ENCODE measurements at regions not wholly inside any gene's neighbourhood (a gene's known extent, or its start where the extent isn't known, plus 50 kb on each side); places are given as distances from the start of the nearest gene placed in this dataset.
"Not testable (repeated sequence)": the region's sequence is repeated elsewhere in the genome, so short reads cannot be mapped to it uniquely, and the experiment has no call there.

GRCh38 chr19:27734496-27735220 lies 1478.3 kb downstream of the UQCRFS1 start:
- no peak for DNase-seq (ENCODE audit: low read depth in 4 of 4, low spot score in 3 of 4)

DNA sequence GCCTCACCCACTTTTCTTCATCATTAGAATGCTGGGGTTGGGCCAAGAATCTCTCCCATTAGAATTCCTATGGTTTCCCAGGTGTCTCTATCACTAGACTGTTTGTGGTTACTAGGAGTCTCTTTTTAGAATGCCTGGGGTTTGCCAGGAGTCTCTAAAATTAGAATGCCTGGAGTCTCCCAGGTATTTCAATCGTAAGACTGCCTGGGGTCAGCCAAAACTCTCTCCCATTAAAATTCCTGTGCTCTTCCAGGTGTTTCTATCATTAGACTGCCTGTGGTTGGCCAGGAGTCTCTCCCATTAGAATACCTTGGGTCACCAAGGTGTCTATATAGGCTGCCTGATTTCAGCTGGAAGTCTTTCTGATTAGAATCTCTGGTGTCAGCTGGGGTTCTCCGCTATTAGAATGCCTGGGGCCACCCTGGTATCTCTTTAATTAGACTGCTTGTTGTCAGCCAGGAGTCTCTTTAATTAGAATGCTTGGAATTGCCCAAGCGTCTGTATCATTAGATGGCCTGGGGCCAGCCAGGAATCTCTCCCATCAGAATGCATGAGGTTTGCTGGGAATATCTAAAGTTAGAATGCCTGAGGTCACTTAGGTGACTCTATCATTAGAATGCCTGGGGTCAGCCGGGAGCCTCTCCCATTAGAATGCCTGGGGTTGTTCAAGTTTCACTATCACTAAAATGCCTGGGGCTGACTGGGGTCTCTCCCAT lies 1479.2 kb downstream of the UQCRFS1 start:
- no peak for DNase-seq (ENCODE audit: low read depth in 4 of 4, low spot score in 3 of 4)

GRCh38 chr19:27729332-27729731 lies 1483.6 kb downstream of the UQCRFS1 start:
- DNase-seq (ENCODE audit: low read depth in 4 of 4, low spot score in 3 of 4) = no peak

DNA sequence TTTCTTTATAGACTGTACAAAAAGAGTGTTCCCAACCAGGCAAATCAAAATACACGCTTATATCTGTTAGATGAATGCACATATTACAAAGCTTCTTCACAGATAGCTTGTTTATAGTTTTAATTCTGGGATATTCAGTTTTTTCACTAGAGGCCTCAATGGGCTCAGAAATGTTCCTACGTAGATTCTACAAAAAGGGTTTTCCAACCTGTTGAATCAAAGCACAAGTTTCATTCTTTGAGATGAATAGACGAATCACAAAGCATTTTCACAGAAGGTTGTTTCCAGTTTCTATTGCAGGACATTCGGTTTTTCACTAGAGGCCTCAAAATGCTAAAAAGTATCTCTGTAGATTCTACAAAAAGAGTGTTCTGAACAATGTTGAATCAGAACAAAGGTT lies 1490.3 kb downstream of the UQCRFS1 start:
- no peak for DNase-seq (ENCODE audit: low read depth in 4 of 4, low spot score in 3 of 4)

GRCh38 chr19:27720155-27720554 lies 1492.8 kb downstream of the UQCRFS1 start:
- DNase-seq (ENCODE audit: low read depth in 4 of 4, low spot score in 3 of 4) = no peak

GRCh38 chr19:27719034-27719433 lies 1493.9 kb downstream of the UQCRFS1 start:
- no peak for DNase-seq (ENCODE audit: low read depth in 4 of 4, low spot score in 3 of 4)

GRCh38 chr19:27718234-27718633 lies 1494.7 kb downstream of the UQCRFS1 start:
- no peak for DNase-seq (ENCODE audit: low read depth in 4 of 4, low spot score in 3 of 4)

DNA sequence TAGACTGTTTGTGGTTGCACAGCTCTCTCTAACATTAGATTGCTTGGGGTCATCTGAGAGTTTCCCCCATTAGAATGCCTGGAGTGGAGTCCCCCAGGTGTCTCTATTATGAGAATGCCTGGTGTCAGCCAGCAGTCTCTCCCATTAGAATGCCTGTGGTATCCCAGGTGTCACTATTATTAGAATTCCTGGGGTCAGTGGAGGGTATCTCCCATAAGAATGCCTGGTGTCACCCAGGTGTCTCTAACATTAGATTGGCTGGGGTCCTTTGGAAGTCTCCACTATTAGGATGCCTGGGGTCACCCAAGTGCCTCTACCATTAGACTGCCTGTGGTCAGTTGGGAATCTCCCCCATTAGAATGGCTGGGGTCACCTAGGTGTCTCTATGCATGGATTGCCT lies 1495.1 kb downstream of the UQCRFS1 start:
- no peak for DNase-seq (ENCODE audit: low read depth in 4 of 4, low spot score in 3 of 4)

DNA sequence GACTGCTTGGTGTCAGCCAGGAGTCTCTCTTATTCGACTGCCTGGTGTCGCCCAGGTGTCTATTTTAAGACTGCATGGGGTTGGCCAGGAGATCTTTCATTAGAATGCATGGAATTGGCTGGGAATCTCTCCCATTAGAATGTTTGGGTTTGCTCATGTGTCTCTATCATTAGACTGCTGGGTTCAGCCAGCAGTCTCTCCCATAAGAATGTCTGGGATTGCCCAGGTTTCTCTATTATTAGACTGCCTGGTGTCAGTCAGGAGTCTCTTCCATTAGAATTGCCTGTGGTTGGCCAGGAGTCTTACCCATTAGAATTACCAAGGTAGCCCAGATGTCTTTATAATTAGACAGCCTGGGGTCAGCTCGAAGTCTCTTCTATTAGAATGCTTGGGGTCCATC lies 1496.0 kb downstream of the UQCRFS1 start:
- no peak for DNase-seq (ENCODE audit: low read depth in 4 of 4, low spot score in 3 of 4)

- DNase-seq (ENCODE audit: low read depth in 4 of 4, low spot score in 3 of 4) = no peak
These were observed 1498.1 kb downstream of the UQCRFS1 start for GRCh38 chr19:27714857-27715256.

DNA sequence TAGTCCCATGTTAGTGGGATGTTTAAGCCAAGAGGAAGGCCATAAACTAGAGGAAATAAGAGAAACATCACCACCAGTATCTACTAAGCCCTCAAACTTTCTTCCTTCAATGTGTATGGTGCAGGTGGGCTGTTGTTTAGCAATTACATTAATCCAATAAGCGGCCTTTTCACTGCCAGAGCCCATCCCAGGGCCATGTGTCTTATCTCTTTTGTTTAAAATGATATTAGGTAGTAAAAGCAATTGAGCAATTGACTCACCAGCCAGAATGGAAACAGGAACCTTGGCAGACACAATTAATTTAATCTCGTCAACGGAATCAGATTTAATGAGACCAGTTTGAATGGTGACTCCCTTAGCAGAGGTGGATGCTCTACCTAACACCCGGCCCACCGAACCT lies 1503.5 kb downstream of the UQCRFS1 start:
- DNase-seq (ENCODE audit: low read depth in 4 of 4, low spot score in 3 of 4) = no peak

GRCh38 chr19:27708986-27709385 lies 1504.0 kb downstream of the UQCRFS1 start:
- DNase-seq (ENCODE audit: low read depth in 4 of 4, low spot score in 3 of 4) = not testable (repeated sequence)

DNA sequence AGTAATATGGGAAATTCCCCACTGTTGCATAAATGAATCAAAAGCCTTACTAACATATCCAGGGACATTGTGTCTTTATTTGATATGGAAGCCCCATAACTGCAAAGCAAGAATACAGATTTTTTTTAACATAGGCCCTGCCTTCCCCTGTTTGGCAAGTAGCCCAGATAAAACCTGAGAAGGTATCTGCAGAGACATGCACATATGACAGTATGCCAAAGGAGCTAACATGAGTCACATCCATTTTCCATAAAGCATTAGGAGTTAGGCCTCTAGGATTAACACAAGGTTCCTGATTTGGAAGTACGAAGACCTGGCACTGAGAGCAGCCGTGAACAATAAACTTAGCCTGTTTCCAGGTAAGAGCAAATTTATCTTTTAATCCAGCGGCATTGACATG lies 1505.9 kb downstream of the UQCRFS1 start:
- DNase-seq (ENCODE audit: low read depth in 4 of 4, low spot score in 3 of 4) = not testable (repeated sequence)

DNA sequence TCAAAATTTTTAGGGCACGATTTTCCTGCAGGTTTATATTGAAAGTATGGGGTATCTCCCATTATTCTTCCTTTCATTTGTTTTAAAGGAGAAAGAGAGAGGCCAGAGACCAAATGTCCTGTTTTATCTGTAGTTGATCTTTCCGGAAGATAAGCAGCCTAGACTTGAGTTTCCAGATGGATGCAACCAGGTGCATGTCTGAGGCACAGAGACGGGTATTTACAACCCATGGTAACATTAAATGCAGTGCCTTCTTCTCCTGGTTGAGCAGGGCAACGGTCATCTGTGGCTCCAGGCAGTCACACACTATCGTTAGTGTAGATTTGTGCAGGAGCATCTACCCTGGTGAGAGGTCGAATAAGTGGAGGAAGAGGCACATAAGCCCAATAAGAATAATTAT lies 1507.1 kb downstream of the UQCRFS1 start:
- no peak for DNase-seq (ENCODE audit: low read depth in 4 of 4, low spot score in 3 of 4)

GRCh38 chr19:27694361-27695055 lies 1518.4 kb downstream of the UQCRFS1 start:
- DNase-seq (ENCODE audit: low read depth in 4 of 4, low spot score in 3 of 4) = no peak

GRCh38 chr19:27691991-27692390 lies 1521.0 kb downstream of the UQCRFS1 start:
- DNase-seq (ENCODE audit: low read depth in 4 of 4, low spot score in 3 of 4) = no peak

DNA sequence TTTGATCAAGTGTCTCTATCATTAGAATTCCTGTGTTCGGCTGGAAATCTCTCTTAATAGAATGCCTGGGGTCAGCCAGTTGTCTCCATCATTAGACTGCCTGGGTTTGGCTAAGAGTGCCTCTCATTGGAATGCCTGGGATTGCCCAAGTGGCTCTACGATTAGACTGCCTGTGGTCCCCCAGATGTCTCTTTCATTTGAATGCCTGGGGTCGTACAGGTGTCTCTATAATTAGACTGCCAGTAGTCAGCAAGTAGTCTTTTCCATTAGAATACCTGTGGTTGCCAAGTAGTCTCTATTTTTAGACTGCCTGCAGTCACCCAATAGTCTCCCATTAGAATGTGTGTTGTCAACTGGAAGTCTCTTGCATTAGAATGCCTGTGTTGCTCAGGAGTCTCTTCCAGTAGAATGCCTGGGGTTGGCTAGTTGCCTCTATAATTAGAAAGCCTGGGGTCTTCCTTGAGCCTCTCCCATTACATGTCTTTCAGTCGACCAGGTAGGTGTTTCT lies 1523.2 kb downstream of the UQCRFS1 start:
- no peak for DNase-seq (ENCODE audit: low read depth in 4 of 4, low spot score in 3 of 4)

- no peak for DNase-seq (ENCODE audit: low read depth in 4 of 4, low spot score in 3 of 4)
These were observed 1528.7 kb downstream of the UQCRFS1 start for GRCh38 chr19:27684293-27684692.

DNA sequence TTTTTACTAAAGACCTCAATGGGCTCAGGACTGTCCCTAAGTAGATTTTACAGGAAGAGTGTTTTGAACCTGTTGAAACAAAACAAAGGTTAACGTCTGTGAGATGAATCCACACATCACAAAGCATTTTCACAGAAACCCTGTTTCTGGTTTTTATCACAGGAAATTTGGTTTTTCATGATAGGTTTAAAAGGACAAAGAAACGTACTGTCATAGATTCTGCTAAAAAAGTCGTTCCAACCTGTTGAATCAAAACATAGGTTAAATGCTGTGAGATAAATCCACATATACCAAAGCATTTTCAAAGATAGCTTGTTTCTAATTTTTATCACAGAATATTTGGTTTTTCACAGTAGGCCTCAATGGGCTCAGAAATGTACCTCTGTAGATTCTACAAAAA lies 1531.0 kb downstream of the UQCRFS1 start:
- DNase-seq (ENCODE audit: low read depth in 4 of 4, low spot score in 3 of 4) = no peak

DNA sequence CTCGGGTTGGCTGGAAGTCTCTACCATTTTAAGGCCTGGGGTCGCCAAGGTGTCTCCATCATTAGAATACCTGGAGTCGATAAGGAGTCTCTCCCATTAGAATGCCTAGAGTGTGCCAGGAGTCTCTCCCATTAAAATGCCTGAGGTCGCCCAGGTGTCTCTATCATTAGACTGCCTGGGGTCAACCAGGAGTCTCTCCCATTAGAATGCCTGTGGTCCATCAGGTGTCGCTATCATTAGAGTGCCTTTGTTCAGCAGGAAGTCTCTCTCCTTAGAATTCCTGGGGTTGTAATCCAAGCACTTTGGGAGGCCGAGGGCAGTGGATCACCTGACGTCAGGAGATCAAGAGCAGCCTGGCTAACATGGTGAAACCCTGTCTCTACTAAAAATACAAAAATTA lies 1533.0 kb downstream of the UQCRFS1 start:
- no peak for DNase-seq (ENCODE audit: low read depth in 4 of 4, low spot score in 3 of 4)

DNA sequence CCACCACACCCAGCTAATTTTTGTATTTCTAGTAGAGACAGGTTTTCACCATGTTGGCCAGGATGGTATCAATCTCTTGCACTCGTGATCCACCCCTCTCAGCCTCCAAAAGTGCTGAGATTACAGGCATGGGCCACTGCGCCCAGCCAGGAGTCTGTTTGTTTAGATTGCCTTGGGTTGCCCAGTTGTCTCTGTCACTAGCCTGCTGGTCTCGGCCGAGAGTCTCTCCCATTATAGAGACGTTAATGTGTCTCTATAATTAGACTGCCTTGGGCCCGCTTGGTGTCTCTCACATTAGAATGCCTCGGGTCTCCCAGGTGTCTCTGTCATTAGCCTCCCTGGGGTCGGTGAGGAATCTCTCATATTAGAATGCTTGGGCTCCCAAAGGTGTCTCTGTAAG lies 1533.6 kb downstream of the UQCRFS1 start:
- no peak for DNase-seq (ENCODE audit: low read depth in 4 of 4, low spot score in 3 of 4)

DNA sequence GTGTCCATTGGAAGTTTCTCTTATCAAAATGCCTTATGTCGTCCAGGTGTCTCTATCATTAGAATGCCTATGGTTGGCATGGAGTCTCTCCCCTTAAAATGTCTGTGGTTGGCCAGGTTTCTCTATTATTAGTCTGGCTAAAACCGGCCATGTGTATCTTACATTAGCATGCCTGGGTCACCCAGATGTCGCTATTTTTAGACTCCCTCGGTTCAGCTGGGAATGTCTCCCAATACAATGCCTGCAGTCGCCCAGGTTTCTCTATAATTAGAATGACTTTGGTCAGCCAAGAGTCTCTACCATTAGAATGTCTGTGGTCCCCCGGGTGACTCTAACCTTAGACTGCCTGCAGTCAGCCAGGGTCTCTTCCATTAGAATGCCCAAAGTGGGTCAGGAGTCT lies 1536.1 kb downstream of the UQCRFS1 start:
- no peak for DNase-seq (ENCODE audit: low read depth in 4 of 4, low spot score in 3 of 4)
